ENCODE measurements at regions not wholly inside any gene's neighbourhood (a gene's known extent, or its start where the extent isn't known, plus 50 kb on each side); places are given as distances from the start of the nearest gene placed in this dataset.

DNA sequence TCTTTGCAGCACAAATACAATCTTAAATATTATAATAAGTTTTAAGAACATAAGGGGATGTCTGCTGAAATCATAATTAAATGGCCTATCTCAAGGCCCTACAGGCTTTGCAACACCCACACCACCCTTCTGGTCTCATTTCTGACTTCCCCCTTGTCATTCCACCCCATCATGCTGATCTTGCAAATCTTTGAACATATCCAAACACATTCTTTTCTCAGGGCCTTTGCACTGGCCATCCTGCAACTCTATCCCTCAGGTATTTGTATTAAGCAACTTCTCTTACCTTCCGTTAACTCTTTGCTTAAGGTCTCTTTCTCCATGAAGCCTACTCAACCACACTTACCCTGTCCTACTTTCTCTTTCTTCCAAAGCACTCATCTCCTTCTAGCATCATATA, 51.8 kb upstream of the CCDC150 start:
- Histone ChIP-seq H3K36me3 (ENCODE audit: insufficient read depth) (no peaks in the 10 kb centered on the region), H3K27ac (ENCODE audit: low read depth) (no peak overlapping the region), H3K4me3 (no peak overlapping the region), H4K20me1 (replicated peaks; ENCODE audit: insufficient read depth) (no peaks in the 10 kb centered on the region), H2AFZ (no peak overlapping the region), H3F3A (replicated peaks; ENCODE audit: low read depth) (no peaks in the 10 kb centered on the region), H3K4me1 (ENCODE audit: insufficient read depth) (peaks cover 9% of the 10 kb centered on the region), H3K9me2 (ENCODE audit: insufficient read depth) (peaks cover 5% of the 10 kb centered on the region; the same call in 1 of the 2 replicates), H3K79me2 (replicated peaks; ENCODE audit: insufficient read depth) (no peaks in the 10 kb centered on the region), H3K4me2 (no peak overlapping the region), H3K27me3 (ENCODE audit: insufficient read depth) (peaks cover 20% of the 10 kb centered on the region)
- no peak overlapping the region for H3K4me3 Mint-ChIP-seq
- no peak overlapping the region for H3K27ac Mint-ChIP-seq
- peaks cover 4% of the 10 kb centered on the region; the same call in 2 of the 3 replicates for H3K4me1 Mint-ChIP-seq
- TF ChIP-seq JUNB (IDR thresholded peaks at IDR 0.05; ENCODE audit: unreplicated experiment) (no peak), REST (IDR thresholded peaks at IDR 0.05; ENCODE audit: unreplicated experiment) (no peak), NANOG (IDR thresholded peaks at IDR 0.05; ENCODE audit: borderline replicate concordance) (no peak), ETS1 (IDR thresholded peaks at IDR 0.05) (no peak), CTCF (conservative IDR thresholded peaks at IDR 0.05; ENCODE audit: low read depth in 2 of 2) (no peak), POLR2AphosphoS5 (IDR thresholded peaks at IDR 0.05; ENCODE audit: low read depth) (no peak), EZH2 (IDR thresholded peaks at IDR 0.05; ENCODE audit: low read depth, unreplicated experiment) (no peak), EZH2phosphoT487 (IDR thresholded peaks at IDR 0.05; ENCODE audit: unreplicated experiment) (no peak), ZNF114 (CRISPR knock-in tag; IDR thresholded peaks at IDR 0.05) (no peak), ZNF331 (CRISPR knock-in tag; IDR thresholded peaks at IDR 0.05; ENCODE audit: low read depth) (no peak), STAT1 (IDR thresholded peaks at IDR 0.05; ENCODE audit: unreplicated experiment) (no peak), CREB1 (CRISPR knock-in tag; IDR thresholded peaks at IDR 0.05; ENCODE audit: low read depth) (no peak)
- TF ChIP-seq, protein P1, sequence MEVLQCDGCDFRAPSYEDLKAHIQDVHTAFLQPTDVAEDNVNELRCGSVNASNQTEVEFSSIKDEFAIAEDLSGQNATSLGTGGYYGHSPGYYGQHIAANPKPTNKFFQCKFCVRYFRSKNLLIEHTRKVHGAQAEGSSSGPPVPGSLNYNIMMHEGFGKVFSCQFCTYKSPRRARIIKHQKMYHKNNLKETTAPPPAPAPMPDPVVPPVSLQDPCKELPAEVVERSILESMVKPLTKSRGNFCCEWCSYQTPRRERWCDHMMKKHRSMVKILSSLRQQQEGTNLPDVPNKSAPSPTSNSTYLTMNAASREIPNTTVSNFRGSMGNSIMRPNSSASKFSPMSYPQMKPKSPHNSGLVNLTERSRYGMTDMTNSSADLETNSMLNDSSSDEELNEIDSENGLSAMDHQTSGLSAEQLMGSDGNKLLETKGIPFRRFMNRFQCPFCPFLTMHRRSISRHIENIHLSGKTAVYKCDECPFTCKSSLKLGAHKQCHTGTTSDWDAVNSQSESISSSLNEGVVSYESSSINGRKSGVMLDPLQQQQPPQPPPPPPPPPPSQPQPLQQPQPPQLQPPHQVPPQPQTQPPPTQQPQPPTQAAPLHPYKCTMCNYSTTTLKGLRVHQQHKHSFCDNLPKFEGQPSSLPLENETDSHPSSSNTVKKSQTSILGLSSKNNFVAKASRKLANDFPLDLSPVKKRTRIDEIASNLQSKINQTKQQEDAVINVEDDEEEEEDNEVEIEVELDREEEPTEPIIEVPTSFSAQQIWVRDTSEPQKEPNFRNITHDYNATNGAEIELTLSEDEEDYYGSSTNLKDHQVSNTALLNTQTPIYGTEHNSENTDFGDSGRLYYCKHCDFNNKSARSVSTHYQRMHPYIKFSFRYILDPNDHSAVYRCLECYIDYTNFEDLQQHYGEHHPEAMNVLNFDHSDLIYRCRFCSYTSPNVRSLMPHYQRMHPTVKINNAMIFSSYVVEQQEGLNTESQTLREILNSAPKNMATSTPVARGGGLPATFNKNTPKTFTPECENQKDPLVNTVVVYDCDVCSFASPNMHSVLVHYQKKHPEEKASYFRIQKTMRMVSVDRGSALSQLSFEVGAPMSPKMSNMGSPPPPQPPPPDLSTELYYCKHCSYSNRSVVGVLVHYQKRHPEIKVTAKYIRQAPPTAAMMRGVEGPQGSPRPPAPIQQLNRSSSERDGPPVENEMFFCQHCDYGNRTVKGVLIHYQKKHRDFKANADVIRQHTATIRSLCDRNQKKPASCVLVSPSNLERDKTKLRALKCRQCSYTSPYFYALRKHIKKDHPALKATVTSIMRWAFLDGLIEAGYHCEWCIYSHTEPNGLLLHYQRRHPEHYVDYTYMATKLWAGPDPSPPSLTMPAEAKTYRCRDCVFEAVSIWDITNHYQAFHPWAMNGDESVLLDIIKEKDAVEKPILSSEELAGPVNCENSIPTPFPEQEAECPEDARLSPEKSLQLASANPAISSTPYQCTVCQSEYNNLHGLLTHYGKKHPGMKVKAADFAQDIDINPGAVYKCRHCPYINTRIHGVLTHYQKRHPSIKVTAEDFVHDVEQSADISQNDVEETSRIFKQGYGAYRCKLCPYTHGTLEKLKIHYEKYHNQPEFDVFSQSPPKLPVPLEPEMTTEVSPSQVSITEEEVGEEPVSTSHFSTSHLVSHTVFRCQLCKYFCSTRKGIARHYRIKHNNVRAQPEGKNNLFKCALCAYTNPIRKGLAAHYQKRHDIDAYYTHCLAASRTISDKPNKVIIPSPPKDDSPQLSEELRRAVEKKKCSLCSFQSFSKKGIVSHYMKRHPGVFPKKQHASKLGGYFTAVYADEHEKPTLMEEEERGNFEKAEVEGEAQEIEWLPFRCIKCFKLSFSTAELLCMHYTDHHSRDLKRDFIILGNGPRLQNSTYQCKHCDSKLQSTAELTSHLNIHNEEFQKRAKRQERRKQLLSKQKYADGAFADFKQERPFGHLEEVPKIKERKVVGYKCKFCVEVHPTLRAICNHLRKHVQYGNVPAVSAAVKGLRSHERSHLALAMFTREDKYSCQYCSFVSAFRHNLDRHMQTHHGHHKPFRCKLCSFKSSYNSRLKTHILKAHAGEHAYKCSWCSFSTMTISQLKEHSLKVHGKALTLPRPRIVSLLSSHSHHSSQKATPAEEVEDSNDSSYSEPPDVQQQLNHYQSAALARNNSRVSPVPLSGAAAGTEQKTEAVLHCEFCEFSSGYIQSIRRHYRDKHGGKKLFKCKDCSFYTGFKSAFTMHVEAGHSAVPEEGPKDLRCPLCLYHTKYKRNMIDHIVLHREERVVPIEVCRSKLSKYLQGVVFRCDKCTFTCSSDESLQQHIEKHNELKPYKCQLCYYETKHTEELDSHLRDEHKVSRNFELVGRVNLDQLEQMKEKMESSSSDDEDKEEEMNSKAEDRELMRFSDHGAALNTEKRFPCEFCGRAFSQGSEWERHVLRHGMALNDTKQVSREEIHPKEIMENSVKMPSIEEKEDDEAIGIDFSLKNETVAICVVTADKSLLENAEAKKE (CRISPR knock-in tag; IDR thresholded peaks at IDR 0.05) = no peak
- H3K27me3 Mint-ChIP-seq (ENCODE audit: insufficient read depth, low read depth, poor library complexity) = peaks cover 16% of the 10 kb centered on the region
- ATAC-seq (no peak), DNase-seq (ENCODE audit: low spot score) (no peak)
- no peaks in the 10 kb centered on the region for H3K9me3 Mint-ChIP-seq
- no peaks in the 10 kb centered on the region for H3K36me3 Mint-ChIP-seq (ENCODE audit: low read depth)

Data from GM23338 (cell line).